Keratinocyte (primary cell): ENCODE measurements at regions not wholly inside any gene's neighbourhood (a gene's known extent, or its start where the extent isn't known, plus 50 kb on each side); places are given as distances from the start of the nearest gene placed in this dataset.

Experiments
- DNase-seq: peaks from one replicate; pipeline ENCODE4 v3.0.0-alpha.2; 2011; ENCODE audit warnings: low read depth, missing footprints, low spot score
- FAIRE-seq: peaks from 2 replicates; lab custom pipeline; 2011; peaks lifted over from hg19 to GRCh38; lab: Jason Lieb, UNC
- H2AFZ ChIP-seq: 2 replicates; pipeline ENCODE4 v1.6.0; 2012; ENCODE audit warnings: low read length, control low read depth, inconsistent platforms; ENCODE audit not compliant: control insufficient read depth
- H3K27ac ChIP-seq: 2 replicates; pipeline ENCODE4 v1.5.1; 2011; ENCODE audit warnings: low read length; ENCODE audit not compliant: control insufficient read depth, insufficient read depth
- H3K27me3 ChIP-seq: 3 replicates; pipeline ENCODE4 v1.6.0; 2011; ENCODE audit warnings: low read length; ENCODE audit not compliant: control insufficient read depth, insufficient read depth; ENCODE audit errors: extremely low read depth
- H3K36me3 ChIP-seq, 2 experiments: 2 replicates in 1 of 2; 3 replicates in 1 of 2; pipeline ENCODE4 v1.5.1; 2011; ENCODE audit warnings: low read length in 2 of 2, mild to moderate bottlenecking in 1 of 2; ENCODE audit not compliant: control insufficient read depth in 2 of 2, insufficient read depth in 2 of 2; ENCODE audit errors: extremely low read depth in 1 of 2
- H3K4me1 ChIP-seq: 3 replicates; pipeline ENCODE4 v1.5.1; 2011; ENCODE audit warnings: low read length; ENCODE audit not compliant: control insufficient read depth, insufficient read depth; ENCODE audit errors: extremely low read depth
- H3K4me2 ChIP-seq: 3 replicates; pipeline ENCODE4 v1.6.0; 2011; ENCODE audit warnings: low read depth, low read length; ENCODE audit not compliant: control insufficient read depth, insufficient read depth; ENCODE audit errors: extremely low read depth
- H3K4me3 ChIP-seq, 3 experiments: fragments of 200-600 bp in 1 of 3; sonication (generic) in 1 of 3; 2 replicates in 2 of 3; 3 replicates in 1 of 3; pipeline ENCODE4 v1.5.1; 2011 to 2016; ENCODE audit warnings: low read length in 3 of 3, mild to moderate bottlenecking in 3 of 3, control low read depth in 2 of 3, inconsistent platforms in 1 of 3, low read depth in 1 of 3, mixed read lengths in 1 of 3, mixed run types in 1 of 3, moderate library complexity in 1 of 3; ENCODE audit not compliant: control insufficient read depth in 2 of 3, insufficient read depth in 2 of 3; ENCODE audit errors: extremely low read depth in 1 of 3
- H3K79me2 ChIP-seq: 2 replicates; pipeline ENCODE4 v1.6.0; 2012; ENCODE audit warnings: low read length; ENCODE audit not compliant: control insufficient read depth, insufficient read depth
- H3K9ac ChIP-seq: 3 replicates; pipeline ENCODE4 v1.6.0; 2011; ENCODE audit warnings: low read length; ENCODE audit not compliant: control insufficient read depth, insufficient read depth; ENCODE audit errors: extremely low read depth
- H3K9me1 ChIP-seq: 3 replicates; pipeline ENCODE4 v1.6.0; 2011; ENCODE audit warnings: low read length; ENCODE audit not compliant: control insufficient read depth, insufficient read depth; ENCODE audit errors: extremely low read depth
- H3K9me3 ChIP-seq: 2 replicates; pipeline ENCODE4 v1.5.1; 2012; ENCODE audit warnings: low read depth, low read length; ENCODE audit not compliant: control insufficient read depth
- H4K20me1 ChIP-seq: 3 replicates; pipeline ENCODE4 v1.6.0; 2011; ENCODE audit warnings: low read length; ENCODE audit not compliant: control insufficient read depth, insufficient read depth; ENCODE audit errors: extremely low read depth
- CTCF ChIP-seq, 3 experiments: IDR thresholded peaks in 1 of 3; conservative IDR thresholded peaks in 1 of 3; optimal IDR thresholded peaks in 1 of 3; 2 replicates in 2 of 3; 3 replicates in 1 of 3; pipeline versions ENCODE3 to v1.5.1; 2011; ENCODE audit warnings: low read length in 3 of 3, mild to moderate bottlenecking in 3 of 3, moderate library complexity in 2 of 3, control low read depth in 1 of 3, inconsistent platforms in 1 of 3; ENCODE audit not compliant: insufficient read depth in 2 of 3; ENCODE audit errors: extremely low read depth in 1 of 3
- EZH2 ChIP-seq: IDR thresholded peaks from one replicate; pipeline ENCODE4 v1.6.1; 2012; ENCODE audit warnings: inconsistent platforms, mild to moderate bottlenecking, low read length, moderate library complexity
- dilution Hi-C: fragments of 300-500 bp; cut with MboI; formaldehyde crosslinking; loops from one replicate; pipeline ENCODE4 v1.7.0; 2020; ENCODE audit warnings: low sequenced_read_pairs; ENCODE audit not compliant: extremely low pct_ligation_motif_present

GRCh38 chr6:63486196-63486595 is 86.1 kb upstream of the LOC128125822 start:
- TF ChIP-seq EZH2 (no peak), CTCF (optimal IDR thresholded peaks at IDR 0.05 in 1 of 3, IDR thresholded peaks at IDR 0.05 in 1 of 3, conservative IDR thresholded peaks at IDR 0.05 in 1 of 3; ENCODE audit: extremely low read depth in 1 of 3, insufficient read depth in 2 of 3, low read length in 3 of 3) (no peak)
- no peaks in the 10 kb centered on the region for H3K4me1 ChIP-seq
- H3K36me3 ChIP-seq, result no peaks in the 10 kb centered on the region
- H3K9ac ChIP-seq, result no peak overlapping the region
- no peaks in the 10 kb centered on the region for H3K9me1 ChIP-seq
- no peaks in the 10 kb centered on the region for H3K79me2 ChIP-seq
- H3K9me3 ChIP-seq, result no peaks in the 10 kb centered on the region
- no peak overlapping the region for H3K27ac ChIP-seq
- dilution Hi-C loops, result no loop called here
- H3K4me3 ChIP-seq, result no peak overlapping the region
- DNase-seq (no peak), FAIRE-seq (no peak)
- H3K27me3 ChIP-seq, result no peaks in the 10 kb centered on the region
- H3K4me2 ChIP-seq, result no peak overlapping the region
- no peak overlapping the region for H2AFZ ChIP-seq
- no peaks in the 10 kb centered on the region for H4K20me1 ChIP-seq

GRCh38 chr6:63487103-63487813 is 85.0 kb upstream of the LOC128125822 start:
- Histone ChIP-seq H3K9me3 (no peaks in the 10 kb centered on the region), H3K36me3 (no peaks in the 10 kb centered on the region), H2AFZ (no peak overlapping the region), H3K4me2 (no peak overlapping the region), H3K9me1 (no peaks in the 10 kb centered on the region), H3K4me3 (no peak overlapping the region), H4K20me1 (no peaks in the 10 kb centered on the region), H3K27ac (no peak overlapping the region), H3K4me1 (no peaks in the 10 kb centered on the region), H3K27me3 (no peaks in the 10 kb centered on the region), H3K9ac (no peak overlapping the region), H3K79me2 (no peaks in the 10 kb centered on the region)
- TF ChIP-seq CTCF (optimal IDR thresholded peaks at IDR 0.05 in 1 of 3, IDR thresholded peaks at IDR 0.05 in 1 of 3, conservative IDR thresholded peaks at IDR 0.05 in 1 of 3; ENCODE audit: extremely low read depth in 1 of 3, insufficient read depth in 2 of 3, low read length in 3 of 3) (no peak), EZH2 (no peak)
- FAIRE-seq (no peak), DNase-seq (no peak)
- dilution Hi-C loops, result no loop called here
